Calu3 (cell line): ENCODE measurements at regions not wholly inside any gene's neighbourhood (a gene's known extent, or its start where the extent isn't known, plus 50 kb on each side); places are given as distances from the start of the nearest gene placed in this dataset.

Source experiments
- BruUV-seq: library from RNA; stranded (reverse); fragments of 400-500 nt; replicated peaks from 2 replicates; lab custom pipeline; 2021; lab: Mats Ljungman, UMichigan
- CTCF ChIA-PET: fragments of 300-600 bp; sonication (Branson Sonifier 250); formaldehyde crosslinking; loops from one replicate; lab custom pipeline; 2022; ENCODE audit warnings: antibody characterized with exemption; lab: Charles Lee
- DNase-seq: peaks from one replicate; pipeline ENCODE4 v3.0.0; 2022
- H3K27ac Mint-ChIP-seq: one replicate; pipeline ENCODE4 v1.8.0; 2022; ENCODE audit warnings: mixed read lengths; ENCODE audit not compliant: unreplicated experiment
- H3K27me3 Mint-ChIP-seq: one replicate; pipeline ENCODE4 v1.8.0; 2022; ENCODE audit warnings: mixed read lengths; ENCODE audit not compliant: unreplicated experiment
- H3K36me3 Mint-ChIP-seq: one replicate; pipeline ENCODE4 v1.8.0; 2022; ENCODE audit warnings: mild to moderate bottlenecking, moderate library complexity, mixed read lengths; ENCODE audit not compliant: insufficient read depth, unreplicated experiment
- H3K4me1 Mint-ChIP-seq: one replicate; pipeline ENCODE4 v1.8.0; 2022; ENCODE audit warnings: mild to moderate bottlenecking, low read depth, mixed read lengths; ENCODE audit not compliant: unreplicated experiment
- H3K4me3 Mint-ChIP-seq: one replicate; pipeline ENCODE4 v1.8.0; 2022; ENCODE audit warnings: mild to moderate bottlenecking, low read depth, moderate library complexity, mixed read lengths; ENCODE audit not compliant: unreplicated experiment
- H3K9me3 Mint-ChIP-seq: one replicate; pipeline ENCODE4 v1.8.0; 2022; ENCODE audit warnings: low read depth, mixed read lengths; ENCODE audit not compliant: unreplicated experiment
- CTCF ChIP-seq: fragments of 200-600 bp; IDR thresholded peaks from one replicate; pipeline ENCODE4 v1.8.0; 2022; ENCODE audit warnings: antibody characterized with exemption; ENCODE audit not compliant: unreplicated experiment
- intact Hi-C: fragments of 100-400 bp; cut with micrococcal nuclease; formaldehyde crosslinking; loops from one replicate; pipeline ENCODE4 v1.10.0; 2022; ENCODE audit not compliant: unreplicated experiment

GRCh38 chr1:63112155-63112900 lies 210.0 kb upstream of the FOXD3 start:
- H3K36me3 Mint-ChIP-seq = no peaks in the 10 kb centered on the region
- no peak for DNase-seq
- TF ChIP-seq CTCF = no peak
- H3K27ac Mint-ChIP-seq = no peak overlapping the region
- H3K27me3 Mint-ChIP-seq = peaks cover 33% of the 10 kb centered on the region
- no peaks in the 10 kb centered on the region for H3K9me3 Mint-ChIP-seq
- BruUV-seq = no TSS peak
- H3K4me3 Mint-ChIP-seq = no peak overlapping the region
- intact Hi-C loops = no loop called here
- H3K4me1 Mint-ChIP-seq = peaks cover 12% of the 10 kb centered on the region
- CTCF ChIA-PET = no interaction called here

GRCh38 chr1:63115527-63115926 lies 206.8 kb upstream of the FOXD3 start:
- Mint-ChIP-seq H3K4me1 (peaks cover 12% of the 10 kb centered on the region), H3K4me3 (no peak overlapping the region), H3K36me3 (no peaks in the 10 kb centered on the region), H3K9me3 (no peaks in the 10 kb centered on the region), H3K27ac (no peak overlapping the region), H3K27me3 (peaks cover 11% of the 10 kb centered on the region)
- CTCF ChIA-PET = interaction anchor here (0.6 kb wide), 1 partner anchor 360 kb away, joined by 5 read pairs; no protein-coding TSS in a partner anchor
- no peak for DNase-seq
- intact Hi-C loops = no loop called here
- TF ChIP-seq CTCF = no peak
- no TSS peak for BruUV-seq

- BruUV-seq = no TSS peak
- Mint-ChIP-seq H3K4me1 (peaks cover 12% of the 10 kb centered on the region), H3K27me3 (peaks cover 6% of the 10 kb centered on the region), H3K4me3 (no peak overlapping the region), H3K36me3 (no peaks in the 10 kb centered on the region), H3K9me3 (no peaks in the 10 kb centered on the region), H3K27ac (no peak overlapping the region)
- TF ChIP-seq CTCF = no peak
- intact Hi-C loops = no loop called here
- CTCF ChIA-PET = no interaction called here
- DNase-seq = no peak
Observed at GRCh38 chr1:63116016-63116415, 206.4 kb upstream of the FOXD3 start.

- intact Hi-C loops = no loop called here
- Mint-ChIP-seq H3K27ac (no peak overlapping the region), H3K4me1 (peaks cover 12% of the 10 kb centered on the region), H3K36me3 (no peaks in the 10 kb centered on the region), H3K4me3 (no peak overlapping the region), H3K27me3 (no peaks in the 10 kb centered on the region), H3K9me3 (no peaks in the 10 kb centered on the region)
- TF ChIP-seq CTCF = no peak
- no peak for DNase-seq
- BruUV-seq = no TSS peak
- CTCF ChIA-PET = no interaction called here
Observed at GRCh38 chr1:63119575-63120155, 202.7 kb upstream of the FOXD3 start.
